ENCODE measurements at regions not wholly inside any gene's neighbourhood (a gene's known extent, or its start where the extent isn't known, plus 50 kb on each side); places are given as distances from the start of the nearest gene placed in this dataset.
"Not testable (repeated sequence)": the region's sequence is repeated elsewhere in the genome, so short reads cannot be mapped to it uniquely, and the experiment has no call there.

DNA sequence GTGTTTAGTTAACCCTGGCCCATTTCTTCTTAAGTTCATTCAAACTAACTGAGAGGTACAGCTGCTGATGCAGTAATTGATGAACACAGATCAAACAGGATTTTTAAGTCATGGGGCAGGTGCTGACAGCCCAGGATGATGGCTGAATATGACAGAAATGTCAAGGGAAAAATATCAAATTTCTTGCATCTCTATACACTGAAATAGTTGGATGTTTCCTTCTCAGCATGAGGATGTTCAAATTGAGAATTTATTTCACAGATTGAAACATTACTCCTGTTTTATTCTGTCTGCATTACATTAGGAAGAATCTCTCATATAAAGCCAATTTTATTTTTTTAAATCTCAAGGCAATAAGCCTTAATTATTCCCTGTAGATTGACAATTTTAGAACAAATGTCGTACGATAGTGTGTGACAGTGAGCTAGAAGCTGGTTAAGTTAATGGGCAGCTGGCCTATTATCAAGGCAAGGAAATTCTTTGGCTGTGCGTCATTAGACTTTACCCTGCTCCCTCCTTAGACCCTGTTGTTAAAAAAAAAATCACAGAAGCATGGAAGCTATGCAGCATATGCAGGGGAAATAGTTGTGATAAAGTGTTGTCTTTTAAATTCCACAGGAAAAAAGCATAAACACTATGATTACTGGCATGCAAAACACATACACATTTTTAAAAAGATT lies 183.8 kb upstream of the KCNMB2 start:
- DNase-seq (ENCODE audit: low read depth) = peak; percentile 86

DNA sequence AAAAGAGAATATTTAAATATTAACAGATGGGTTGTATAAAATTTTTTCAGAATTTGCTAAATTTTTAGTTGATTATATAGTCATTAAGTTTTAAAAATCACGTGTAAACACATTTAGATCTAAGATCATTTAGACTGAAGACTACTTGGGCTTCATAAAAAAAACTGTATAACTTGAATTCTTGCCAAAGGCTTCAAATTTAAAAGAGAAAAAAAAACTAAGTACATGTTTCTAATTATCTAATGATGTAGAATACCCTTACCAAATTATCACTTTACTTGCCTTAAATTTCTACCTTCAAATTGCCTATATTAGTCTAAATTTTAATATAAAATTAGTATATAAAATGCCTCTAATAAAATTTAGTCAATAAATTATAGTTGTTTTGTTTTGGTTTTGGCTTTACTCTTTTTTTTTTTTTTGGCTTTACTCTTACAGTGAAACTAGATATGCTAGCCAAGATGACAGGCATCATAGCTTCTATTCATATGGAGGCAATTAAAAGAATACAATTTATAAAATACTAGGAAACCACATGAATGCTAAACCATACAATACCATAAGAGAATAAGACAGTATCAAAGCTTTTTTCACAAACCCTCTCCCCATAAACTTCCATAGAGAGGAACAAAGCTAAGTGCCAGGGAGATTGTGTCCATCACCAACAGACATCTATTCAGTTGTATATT lies 183.1 kb upstream of the KCNMB2 start:
- no peak for DNase-seq (ENCODE audit: low read depth)

DNA sequence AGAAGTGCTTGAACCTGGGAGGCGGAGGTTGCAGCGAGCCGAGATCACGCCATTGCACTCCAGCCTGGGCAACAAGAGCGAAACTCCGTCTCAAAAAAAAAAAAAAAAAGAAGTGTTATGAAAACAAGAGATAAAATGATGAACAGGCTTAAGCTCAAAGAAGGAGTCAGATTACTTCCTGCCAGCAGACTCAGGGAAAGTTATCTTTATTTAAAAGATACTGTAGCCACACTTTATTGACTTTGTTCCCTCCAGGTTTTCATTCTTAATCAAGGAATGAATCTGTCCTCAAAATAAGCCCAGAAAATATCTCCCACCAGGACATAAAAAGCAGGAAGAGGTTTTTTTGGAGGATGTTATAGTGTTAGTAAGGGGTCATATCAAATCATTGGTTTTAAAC lies 176.5 kb upstream of the KCNMB2 start:
- DNase-seq (ENCODE audit: low read depth) = peak; percentile 46

DNA sequence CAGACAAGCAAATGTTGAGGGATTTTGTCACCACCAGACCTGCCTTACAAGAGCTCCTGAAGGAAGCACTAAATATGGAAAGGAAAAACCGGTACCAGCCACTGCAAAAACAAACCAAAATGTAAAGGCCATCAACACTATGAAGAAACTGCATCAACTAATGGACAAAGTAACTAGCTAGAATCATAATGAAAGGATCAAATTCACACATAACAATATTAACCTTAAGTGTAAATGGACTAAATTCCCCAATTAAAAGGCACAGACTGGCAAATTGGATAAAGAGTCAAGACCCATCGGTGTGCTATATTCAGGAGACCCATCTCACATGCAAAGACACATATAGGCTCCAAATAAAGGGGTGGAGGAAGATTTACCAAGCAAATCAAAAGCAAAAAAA lies 173.2 kb upstream of the KCNMB2 start:
- DNase-seq (ENCODE audit: low read depth) = not testable (repeated sequence)

DNA sequence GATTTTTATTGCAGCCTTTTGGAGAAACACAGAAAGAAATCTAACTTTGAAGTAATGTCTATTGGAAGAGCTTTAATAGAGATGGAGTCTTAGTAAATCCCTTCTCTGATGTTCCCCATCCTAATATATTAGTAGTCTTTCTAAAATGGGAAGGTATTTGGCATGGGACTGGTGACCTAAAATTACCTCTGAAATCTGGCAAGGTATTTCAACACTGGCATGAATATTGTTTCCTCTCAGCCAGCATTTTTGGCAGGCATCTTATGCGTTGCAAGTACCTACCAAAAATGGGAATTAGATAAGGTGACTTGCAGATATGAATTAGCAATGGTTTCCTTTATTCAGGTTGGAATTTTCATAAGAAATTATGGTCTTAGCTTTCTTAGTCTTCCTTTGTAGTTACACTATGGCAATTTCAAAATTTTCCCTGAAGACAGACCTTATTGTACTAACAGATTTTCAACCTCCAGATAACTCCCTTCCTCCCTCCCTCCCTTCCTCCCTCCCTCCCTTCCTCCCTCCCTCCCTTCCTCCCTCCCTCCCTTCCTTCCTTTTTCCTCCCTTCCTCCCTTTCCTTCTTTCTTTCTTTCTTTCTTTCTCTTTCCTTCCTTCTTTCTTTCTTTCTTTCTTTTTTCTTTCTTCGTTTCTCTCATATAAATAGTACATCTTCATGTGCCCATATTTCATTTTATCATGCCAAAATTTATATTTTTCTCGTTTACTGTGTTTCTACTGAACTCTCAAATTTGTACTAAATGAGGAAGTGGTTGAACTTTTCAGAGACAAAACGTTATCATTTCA lies 168.2 kb upstream of the KCNMB2 start:
- DNase-seq (ENCODE audit: low read depth) = no peak

DNA sequence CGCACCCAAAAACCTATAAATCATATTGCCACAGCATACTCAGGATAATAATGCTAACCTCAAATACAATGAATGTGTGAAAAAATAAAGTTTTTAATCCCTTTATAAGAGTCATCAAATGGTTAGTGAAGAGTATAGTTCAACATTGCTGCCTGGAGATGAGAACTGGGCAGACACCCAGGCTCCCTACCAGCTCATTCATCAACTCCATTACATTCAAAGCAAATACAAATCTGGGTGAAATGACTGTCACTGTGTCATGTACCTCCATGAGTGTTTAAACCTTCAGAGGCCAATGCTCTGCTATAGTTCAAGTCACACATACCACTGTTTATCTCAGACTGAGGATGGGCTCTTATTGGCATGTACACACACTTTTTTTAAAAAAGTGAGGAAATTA lies 167.2 kb upstream of the KCNMB2 start:
- DNase-seq (ENCODE audit: low read depth) = no peak

DNA sequence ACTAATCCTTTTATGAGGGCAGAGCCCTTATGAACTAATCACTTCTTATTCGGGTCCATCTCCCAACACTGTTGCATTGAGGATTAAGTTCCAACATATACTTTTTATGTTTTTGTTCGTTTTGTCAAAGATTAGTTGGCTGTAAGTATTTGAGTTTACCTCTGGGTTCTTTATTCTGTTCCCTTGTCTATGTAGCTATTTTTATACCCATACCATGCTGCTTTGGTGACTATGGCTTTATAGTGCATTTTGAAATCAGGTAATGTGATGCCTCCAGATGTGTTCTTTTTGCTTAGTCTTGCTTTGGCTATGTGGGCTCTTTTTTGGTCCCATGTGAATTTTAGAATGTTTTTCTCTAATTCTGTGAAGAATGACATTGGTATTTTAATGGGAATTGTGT lies 166.4 kb upstream of the KCNMB2 start:
- no peak for DNase-seq (ENCODE audit: low read depth)

DNA sequence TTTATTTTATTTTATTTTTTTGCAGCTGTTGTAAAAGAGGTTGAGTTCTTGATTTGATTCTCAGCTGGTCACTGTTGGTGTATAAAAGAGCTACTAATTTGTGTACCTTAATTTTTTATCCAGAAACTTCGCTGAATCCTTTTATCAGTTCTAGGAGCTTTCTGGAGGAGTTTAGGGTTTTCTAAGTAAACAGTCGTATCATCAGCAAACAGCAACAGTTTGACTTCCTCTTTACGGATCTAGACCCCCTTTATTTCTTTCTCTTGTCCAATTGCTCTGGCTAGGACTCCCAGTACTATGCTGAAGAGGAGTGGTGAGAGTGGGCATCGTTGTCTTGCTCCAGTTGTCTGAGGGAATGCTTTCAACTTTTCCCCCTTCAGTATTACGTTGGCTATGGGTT lies 165.8 kb upstream of the KCNMB2 start:
- DNase-seq (ENCODE audit: low read depth) = no peak

DNA sequence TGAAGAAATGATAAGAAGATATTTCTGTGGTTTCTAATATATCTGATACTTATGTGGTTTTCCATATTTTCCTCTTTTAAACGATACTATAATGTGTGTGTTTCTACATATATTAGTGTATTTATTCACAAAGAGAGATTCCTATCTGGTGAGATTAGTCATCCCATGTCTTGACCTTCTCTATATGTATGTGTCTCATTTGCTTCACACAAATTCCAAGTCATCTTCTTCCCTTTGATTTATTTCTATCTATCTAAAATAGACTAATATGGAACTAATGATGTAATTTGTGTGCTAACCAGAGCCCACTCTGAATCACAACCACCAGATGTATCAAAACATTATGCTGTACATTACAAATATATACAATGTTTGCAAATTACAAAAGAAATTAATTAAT lies 154.7 kb upstream of the KCNMB2 start:
- peak; percentile 37 for DNase-seq (ENCODE audit: low read depth)

DNA sequence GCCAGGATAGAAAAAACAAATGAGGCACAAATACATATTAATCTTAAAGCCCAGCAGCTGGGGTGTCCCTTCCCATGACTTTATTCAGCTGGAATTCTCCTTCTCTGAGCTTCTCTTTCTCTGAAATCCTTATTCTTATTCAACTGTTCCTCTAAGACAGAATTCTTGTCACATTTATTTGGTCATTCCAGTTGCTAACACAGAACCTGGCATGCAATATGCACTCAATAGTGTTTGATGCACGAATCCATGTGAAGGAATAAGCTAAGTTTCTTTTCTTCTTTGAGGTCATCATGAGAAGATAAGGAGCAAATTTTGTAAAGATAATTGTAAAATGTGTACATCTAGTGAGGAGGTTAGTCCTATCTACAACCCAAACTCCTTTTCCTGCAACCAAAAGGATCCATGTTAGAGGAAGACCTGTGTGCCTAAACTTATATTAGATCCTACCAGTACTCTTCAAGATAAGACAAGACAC lies 154.2 kb upstream of the KCNMB2 start:
- no peak for DNase-seq (ENCODE audit: low read depth)

DNA sequence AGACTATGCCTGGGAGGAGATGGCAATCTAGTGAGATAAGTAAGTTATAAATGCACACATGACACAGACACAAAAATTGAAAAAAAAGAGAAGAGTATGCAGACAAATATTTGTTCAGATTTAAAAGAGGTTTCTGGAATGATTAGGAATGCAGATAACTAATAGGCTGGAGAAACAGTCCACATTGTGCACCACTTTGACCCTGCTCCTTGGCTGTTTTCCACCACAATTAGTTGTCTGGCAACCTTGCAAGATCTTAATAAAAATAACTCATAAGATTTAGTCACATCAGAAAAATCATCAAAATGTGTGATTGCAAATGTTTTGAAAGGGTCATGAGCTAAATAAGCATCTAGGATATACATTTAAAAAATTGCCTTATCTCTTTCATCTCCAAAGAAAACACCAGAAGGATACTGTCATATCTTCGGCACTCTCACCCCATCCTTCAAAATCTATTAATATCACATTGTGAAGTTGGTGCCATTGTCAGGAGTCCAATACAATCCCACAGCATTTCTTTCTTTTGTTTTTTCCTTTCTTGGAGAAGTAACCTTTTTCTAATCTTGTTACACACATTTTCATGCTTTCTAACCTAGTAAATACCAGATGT lies 153.7 kb upstream of the KCNMB2 start:
- peak; percentile 89 for DNase-seq (ENCODE audit: low read depth)

DNA sequence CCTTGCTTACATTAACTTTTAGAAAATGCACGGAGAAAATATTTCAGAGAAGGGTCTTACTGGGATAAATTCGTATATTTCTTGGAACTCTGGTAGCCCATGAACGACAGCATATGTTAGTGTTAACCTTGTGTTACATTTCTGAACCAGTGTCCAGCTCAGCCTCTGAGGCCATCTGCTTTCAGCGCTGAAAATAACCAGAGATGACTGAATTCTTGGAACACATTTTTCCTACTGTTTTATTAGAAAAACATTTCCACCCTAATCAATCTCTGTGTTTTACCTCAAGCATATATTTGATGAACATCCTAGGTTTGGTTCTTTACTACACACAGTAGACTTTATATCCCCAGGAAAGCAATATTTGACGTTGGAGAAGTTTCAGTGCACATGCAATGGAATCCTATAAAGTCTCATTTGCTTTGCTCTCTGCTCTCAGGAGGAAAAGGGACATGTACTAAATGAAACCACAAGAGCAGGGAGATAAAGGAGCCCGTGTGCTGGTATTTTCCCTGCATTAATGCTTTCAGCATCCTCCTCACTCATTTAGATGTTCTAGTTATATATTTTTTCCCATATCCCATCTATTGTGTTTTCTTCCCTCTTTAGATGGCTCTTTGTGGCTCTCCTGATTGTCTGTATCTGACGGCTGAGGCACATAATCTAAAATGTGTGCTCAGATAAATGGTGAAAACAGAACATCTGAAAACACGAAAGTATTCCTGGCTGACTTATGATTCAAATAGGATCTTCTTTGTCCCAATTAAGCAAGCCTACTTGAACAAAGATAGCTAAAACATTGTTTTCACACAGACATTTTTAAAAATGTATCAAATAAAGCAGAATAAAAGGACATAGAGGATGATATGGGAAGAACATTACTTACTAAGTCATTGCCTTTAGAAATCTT lies 151.7 kb upstream of the KCNMB2 start:
- peak; percentile 26 for DNase-seq (ENCODE audit: low read depth)

DNA sequence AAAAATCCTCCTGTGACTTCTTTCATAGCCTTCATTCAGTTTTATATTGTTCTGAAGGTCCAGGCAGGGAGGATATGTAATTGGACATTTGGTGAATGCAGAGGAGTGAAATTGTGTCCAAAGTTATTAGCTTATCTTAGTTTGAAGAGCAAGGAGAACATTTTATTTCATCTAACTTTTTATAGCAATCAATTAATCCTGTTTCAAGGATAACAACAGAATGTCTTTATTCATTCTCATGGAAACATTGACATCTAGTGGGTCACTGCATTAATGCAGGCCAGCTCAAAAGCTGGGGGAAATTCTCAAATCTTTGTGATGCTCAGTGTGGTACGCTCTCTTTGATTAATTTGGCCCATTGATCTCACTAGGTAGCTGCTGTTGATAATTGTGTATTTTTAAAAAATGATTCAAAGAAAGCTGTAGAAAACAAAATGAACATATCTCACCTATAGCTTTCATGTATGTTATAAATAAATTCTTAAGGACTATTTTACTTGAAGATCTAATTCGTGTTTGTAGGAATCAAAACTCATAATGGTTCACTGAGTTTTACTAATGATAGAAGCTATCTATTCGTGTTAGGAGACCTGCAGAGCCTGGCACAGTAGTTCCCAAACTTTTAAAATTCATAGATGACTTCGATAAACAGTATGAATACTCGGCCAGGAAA lies 150.8 kb upstream of the KCNMB2 start:
- DNase-seq (ENCODE audit: low read depth) = peak; percentile 41

DNA sequence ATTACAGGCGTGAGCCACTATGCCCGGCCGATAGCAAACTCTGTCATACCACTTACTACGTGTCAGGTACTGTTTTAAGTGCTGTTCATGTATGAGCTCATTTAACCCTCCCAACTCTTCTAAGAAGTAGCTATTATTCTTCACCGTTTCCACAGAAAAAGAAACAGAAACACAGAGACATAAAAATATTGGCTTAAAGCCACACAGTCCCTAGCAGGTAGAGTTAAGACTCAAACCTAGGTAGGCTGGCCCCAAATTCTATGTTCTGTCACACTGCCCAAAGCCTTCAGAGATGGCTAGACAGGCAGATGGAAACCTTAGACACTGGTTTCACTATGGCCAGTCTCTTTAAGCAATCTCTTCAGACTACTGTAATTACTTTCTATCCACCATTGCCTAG lies 149.8 kb upstream of the KCNMB2 start:
- DNase-seq (ENCODE audit: low read depth) = no peak

DNA sequence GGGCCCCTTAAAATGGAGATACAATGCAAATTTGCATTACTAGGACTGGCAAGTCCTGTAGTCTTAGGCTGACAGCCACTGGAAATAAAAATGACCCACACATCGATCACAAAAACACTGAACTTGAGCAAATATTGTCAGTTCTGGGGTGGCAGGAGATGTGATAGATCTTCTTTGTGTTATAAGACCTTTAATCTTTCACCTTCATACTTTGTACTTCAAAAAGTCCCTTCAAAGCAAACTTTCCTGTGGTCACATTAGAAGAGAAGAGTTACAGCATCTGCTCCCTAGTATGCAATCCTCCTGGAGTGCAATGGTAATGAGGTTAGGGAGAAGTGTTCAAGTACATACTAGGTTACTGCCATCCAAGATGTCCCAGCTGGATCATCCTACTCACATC lies 149.4 kb upstream of the KCNMB2 start:
- no peak for DNase-seq (ENCODE audit: low read depth)

DNA sequence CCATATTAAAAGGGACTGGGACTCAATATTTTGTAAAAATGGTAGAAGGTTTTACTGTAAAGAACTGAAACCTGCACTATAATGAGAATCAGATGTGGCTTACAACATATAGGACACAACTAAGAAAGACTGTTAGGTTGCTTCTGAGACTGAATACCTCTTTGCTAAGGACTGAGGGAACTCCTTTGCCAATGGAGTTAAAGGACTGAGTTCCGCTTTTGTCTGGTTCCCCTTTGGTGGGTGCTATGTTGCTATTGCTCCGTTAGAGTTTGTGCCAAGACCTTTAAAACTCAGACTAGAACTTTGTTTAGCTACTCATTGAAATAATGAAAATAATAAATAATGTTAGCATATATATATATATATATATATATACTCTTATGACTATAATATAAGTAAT lies 147.8 kb upstream of the KCNMB2 start:
- no peak for DNase-seq (ENCODE audit: low read depth)

DNA sequence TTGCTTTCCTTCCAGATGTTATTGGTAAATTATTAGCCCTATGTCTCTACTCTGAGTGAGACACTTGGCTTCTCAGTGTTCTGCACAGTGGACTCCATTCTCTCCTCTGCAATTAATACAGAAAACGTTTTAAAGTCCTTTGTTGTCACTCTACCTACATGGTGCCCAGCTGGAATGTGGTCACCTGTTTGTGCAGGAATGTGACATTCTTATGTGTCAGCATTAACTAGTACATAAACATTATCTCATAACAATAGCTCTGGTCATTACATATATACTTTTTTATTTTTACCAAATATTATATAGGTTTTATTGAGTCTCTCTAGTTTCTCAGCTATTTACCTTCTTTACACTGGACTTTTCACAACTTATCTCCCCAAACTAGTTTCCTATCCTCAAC lies 147.0 kb upstream of the KCNMB2 start:
- no peak for DNase-seq (ENCODE audit: low read depth)

DNA sequence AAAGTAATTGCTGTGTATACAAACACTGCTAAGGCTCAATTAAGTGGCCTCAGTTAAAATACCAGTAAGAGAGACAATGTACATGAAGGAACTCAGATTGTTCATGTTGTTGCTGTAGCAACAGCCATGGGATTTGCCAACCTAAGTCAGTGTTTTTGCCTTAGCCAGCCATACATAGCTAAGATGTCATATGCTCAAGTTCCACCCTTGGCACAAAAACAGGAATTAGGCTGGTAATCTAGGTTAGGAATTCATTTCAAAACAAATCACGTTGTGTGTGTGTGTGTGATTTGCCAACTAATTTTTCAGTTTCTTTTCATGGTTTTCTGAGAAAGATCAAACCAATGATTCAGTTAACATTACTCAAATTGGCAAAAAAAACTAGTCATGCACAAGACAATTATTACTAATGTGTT lies 143.7 kb upstream of the KCNMB2 start:
- peak; percentile 78 for DNase-seq (ENCODE audit: low read depth)

DNA sequence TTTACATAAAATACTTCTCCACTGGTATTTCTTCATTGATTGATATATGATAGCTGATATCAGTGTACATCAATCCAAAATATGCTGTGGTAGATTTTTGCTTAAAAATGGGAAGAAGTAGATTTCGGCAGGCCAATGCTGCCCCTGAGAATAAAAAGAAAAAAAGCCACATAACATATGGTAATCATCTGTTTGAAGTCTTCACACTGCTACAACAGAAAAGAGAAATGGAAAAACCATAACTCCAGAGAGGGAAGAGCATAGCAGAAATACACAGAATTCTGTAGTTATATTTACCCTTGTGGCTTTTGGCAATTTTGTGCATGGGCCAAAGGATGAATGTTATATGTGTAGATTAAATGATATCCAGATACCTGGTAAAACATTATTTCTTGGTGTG lies 143.1 kb upstream of the KCNMB2 start:
- DNase-seq (ENCODE audit: low read depth) = no peak

DNA sequence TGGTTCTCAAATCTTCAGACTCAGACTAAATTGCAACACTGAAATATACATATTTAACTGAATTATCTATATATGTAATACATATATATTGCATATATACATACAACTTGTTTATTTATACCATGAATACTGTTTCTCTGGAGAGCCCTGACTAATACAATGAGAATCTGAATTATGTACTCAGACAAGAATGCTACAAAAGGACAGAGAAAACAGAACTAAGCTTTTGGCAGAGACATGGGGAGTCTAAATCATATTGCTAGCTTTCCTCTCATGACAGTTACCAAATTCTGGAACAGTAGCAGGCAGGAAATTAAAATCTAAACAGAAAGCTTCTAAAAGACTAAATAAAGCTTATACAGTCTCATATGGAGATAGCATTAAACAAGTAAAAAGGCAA lies 142.4 kb upstream of the KCNMB2 start:
- peak; percentile 84 for DNase-seq (ENCODE audit: low read depth)

DNA sequence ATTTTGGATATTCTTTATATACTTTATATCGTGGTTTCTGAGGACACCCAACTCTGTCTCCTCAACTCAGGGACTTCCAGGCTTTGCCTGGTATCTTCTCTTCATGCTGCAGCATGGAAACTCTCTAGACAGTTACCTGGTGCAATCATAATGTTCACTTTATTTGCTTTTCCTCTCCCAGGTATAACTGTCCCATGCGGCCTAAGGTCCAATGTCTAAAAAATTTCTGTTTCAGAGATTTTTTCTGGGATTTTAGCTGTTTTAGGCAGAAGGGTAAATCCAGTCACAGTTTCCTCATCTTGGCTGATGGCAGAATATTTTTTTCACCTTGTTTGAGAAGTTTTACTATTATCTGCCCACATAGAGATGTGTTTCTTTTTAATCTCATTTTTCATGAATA lies 139.9 kb upstream of the KCNMB2 start:
- no peak for DNase-seq (ENCODE audit: low read depth)

Measured in amniotic epithelial cell (primary cell).